HG03060 (cell line): ENCODE measurements at regions not wholly inside any gene's neighbourhood (a gene's known extent, or its start where the extent isn't known, plus 50 kb on each side); places are given as distances from the start of the nearest gene placed in this dataset.

Source experiments
- ATAC-seq: cut with Tn5 transposase; IDR thresholded peaks from one replicate; pipeline ENCODE4 v1.9.1; 2021; ENCODE audit warnings: low read depth, moderate number of reproducible peaks; ENCODE audit not compliant: unreplicated experiment

DNA sequence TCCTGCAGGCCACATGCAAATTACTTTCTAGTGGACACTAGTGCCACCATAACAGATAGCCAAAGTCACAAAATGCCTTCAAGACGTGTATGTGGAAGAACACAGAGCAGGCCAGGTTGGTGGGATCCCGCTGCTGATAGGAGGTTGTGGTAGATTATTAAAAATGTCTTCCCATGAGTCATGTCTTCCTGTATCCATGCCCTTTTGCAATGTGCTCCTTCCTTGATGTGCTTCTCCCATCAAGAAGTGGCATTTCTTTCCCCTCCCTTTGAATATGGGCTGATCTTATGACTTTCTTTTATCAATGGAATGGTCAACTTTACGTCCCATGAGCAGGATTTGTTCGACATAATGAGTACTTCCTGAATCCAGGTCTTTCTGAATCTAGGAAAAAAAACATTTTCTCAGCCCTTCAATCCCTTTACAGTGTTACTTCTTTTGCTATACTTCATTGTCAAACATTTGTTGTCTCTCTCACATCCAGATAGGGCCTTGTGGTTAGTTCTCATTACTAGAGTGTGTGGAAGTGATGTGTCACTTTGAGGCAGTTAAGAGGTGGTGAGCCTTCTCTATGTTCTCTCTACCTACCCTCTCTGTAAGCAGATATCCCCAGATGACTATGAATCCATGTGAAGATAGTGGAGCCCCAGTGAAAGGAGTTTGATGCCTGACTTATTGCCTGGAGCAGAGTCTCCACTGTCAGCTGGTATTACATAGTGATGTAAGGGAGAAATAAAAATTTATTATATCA lies 519.2 kb upstream of the DIPK2B start:
- no peak for ATAC-seq

DNA sequence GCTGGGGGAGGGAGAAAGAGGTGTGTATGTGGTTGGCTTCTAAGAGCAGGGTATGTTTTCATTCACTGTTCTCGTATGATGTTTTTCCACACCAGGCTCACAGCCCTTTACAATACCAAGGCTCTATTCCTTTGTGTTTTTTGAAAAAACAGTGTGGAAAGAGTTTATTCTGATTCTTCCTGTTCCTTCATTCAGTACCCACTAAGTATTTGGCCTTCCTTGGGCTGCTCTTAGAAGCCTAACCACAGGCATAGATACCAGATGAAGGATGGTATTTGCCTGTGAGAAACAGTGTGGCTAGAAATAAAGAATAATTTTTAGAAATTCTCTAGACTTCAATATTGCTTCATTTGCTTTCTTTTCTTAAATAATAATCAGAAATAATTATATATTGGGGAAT lies 518.0 kb upstream of the DIPK2B start:
- no peak for ATAC-seq

DNA sequence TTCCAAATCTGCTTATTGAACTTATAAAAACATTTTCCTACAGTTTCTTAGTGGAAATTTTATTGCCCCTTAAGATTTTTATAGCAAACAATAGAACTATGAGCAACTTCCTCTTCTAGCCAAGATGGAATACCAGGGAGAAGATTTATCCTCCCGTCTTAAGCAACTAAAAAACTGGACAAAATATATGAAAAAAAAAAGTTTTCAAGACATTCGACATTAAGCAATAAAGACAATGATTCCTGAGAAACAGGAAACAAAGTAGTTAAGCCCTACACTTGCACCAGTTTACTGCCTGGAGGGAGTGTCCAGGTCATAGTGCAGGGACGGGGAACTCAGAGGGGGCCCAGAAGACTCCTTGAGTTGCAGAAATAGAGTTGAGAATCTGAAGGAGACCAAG lies 516.1 kb upstream of the DIPK2B start:
- no peak for ATAC-seq

DNA sequence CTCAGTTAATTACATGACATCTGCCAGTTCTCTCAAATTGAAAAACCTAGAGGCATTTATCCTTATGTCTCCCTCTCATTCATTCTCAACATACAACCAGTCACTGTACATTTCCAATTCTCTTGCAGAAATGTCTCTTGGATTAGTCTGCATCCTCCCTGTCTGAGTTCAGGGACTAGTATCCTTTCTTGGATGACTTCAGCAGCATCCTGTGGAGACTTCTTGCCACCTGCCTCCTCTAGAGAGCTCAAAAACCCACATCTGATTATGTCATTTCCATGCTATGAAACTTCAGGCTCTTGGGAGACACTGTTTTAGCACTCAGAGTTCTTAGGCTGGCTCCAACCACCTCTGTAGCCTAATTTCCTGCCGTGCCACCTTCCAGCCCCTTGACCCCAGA lies 515.1 kb upstream of the DIPK2B start:
- ATAC-seq = no peak

DNA sequence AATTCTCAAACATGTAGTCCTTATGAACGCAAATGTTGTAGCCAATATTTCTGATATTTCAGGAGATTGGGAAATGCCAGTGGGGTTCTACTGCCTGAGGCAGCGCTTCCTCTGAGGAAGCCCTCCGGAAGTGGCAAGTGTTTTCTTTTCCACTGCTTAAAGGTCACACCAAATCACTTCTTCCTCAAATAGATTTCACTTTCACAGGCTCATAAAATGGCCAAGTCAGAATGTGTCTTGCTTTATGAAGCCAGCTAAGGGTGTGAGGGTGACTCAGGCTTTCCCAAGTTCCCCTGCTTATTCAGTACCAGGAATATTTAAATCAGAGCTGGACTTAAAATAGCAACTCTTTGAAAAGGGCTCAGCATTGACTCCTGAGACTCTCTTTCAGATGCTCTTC lies 514.2 kb upstream of the DIPK2B start:
- no peak for ATAC-seq

DNA sequence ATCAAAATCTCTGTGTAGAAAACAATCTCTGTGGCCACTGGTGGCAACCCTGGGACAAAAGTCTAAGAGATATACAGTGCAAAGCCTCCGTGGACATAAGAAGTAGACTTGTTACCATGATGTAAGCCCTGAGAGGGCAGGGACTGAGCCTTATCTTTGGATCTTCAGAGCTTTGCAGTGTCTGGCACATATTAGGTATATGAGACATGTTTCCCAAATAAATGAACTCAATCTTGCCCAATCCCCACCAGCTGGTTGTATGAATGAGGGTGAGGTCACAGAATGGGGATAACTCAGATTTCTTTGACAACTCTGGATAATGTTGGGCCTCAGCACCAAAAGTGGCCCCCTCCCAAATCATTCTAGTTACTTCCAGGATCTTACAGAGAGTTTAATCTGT lies 511.4 kb upstream of the DIPK2B start:
- no peak for ATAC-seq

DNA sequence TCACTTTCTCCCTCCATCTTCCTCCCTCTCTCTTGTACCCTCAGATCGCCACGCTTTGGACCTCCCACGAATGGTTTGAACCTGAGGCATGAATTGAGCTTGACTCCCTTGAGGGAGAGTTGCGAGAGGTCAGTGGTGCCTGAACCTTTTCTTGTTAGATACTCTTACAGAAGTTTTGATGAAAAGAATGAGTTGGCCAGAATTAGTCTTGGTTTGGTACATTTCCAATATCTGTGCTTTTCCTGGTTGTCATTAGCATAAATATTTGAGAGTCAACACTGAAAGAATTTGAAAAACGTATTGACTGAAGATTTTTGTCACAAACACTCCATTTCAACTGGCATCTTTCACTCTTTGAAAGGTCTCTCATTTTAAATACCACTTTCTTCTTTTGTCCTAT lies 510.6 kb upstream of the DIPK2B start:
- no peak for ATAC-seq

DNA sequence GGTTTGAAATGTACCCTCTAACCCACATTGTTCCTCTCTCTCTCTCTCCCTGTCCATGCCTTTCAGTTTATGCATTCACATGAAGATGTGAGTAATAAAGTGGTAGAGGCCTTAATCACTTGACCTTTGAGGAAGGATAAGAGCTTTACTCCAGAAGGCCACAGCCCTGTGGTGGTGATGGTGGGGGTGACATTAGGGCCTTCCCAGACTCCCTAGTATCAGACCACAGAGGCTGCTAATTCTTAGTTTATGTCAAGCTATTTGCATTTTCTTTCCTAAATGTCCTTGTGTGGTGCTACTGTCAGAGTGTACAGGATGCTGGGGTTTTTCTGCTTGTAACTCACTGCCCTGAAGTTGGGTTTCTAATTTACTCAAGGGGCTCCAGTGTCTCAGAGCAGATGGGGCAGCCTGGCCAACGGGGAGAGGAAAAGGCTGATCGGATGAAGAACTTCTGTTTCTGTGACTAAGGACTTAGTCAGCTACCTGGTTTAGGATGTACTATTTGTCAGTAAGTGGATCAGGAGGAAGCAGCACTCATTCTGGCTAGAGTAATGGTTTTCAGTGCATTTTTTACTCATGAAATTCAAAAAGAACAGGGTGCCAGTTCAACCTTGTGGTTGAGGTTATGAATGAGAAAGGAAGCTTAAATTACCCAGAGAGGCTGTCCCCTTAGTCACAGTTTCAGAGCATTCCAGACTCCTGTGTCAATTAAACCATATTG lies 509.6 kb upstream of the DIPK2B start:
- ATAC-seq = peak; percentile 74

DNA sequence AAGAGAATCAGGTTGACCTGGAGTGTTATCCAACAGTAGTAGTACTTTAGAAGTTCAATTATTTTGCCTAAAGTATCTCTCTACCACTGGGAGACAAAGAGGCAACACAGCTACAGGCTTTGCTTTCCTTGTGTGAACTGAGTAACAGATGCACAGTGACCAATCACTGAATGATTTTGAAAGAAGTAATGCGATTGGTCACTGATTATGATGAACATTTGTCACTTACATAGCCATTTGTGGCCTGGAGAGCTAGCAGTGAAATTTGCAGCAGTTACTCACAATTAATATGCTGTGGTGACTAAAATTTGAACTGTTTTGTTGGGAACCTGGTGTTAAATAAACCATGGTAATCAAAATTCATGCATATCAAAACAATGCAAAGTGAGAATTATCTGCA lies 508.7 kb upstream of the DIPK2B start:
- ATAC-seq = no peak

DNA sequence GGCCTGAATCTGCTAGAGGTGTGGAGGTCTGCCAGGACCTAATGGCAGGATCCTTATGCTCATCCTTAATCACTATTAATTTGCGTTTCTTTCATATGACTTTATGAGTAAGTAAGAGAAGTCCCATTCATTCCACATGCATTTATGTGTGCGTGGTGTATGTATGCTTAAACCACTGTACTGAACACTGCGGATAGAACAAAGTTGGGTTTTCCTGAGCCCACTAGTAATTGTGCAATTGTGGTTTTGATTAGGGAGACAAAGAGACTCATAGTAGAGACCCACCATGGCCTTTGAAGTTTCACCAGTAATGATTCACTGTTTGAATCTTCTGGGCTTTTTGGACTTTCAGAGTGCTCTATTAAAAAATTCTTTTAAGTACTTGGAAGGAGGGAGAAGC lies 498.5 kb upstream of the DIPK2B start:
- ATAC-seq = no peak

DNA sequence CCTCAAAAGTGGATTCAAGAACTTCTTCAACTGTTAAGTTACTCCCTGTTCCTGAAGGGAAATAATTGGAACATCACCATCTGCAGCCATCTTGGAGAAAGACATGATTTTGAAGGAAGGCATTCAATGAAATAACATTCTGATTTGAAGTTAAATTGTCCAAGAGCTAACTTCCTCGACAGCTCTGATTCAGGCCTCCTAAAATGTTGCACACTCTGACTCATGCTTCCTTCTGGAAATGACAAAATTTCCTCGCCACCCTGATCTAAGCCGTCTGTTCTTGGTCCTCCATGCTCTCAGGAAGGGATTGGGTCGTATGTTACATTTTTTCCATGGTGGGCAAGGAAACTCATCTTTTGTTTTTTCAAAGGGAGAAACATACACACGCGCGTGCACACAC lies 496.9 kb upstream of the DIPK2B start:
- no peak for ATAC-seq

DNA sequence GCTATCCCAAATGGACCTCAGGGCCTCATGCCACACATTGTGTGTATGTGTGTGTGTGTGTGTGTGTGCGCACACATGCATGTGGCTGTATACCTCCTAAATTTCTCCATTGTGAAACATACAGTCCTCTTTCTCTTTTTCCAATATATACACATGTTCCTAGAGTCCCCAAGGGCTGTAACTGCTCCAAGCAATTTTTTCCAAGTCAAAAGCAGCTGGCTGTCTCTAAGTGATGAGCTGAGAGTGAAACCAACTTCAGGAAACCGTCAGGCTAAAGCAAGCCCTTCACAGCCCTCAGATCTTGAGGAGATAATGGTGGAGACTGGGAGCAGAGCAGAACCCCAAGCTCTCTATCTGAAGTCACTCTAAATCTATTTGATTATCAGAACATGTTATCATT lies 496.1 kb upstream of the DIPK2B start:
- ATAC-seq = no peak

DNA sequence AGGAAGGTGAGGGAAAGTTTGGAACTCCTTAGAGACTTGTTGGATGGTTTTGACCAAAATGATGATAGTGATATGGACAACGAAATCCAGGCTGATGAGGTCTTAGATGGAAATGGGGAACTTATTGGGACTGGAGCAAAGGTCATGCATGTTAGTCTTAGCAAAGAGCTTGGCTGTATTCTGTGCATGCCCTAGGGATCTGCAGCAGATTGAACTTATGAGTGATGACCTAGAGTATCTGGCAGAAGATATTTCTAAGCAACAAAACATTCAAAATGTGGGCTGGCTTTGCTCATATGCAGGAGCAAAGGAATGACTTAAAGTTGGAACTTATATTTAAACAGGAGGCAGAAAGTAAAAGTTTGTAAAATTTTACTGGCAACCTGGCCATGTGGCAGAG lies 489.3 kb upstream of the DIPK2B start:
- ATAC-seq = no peak

DNA sequence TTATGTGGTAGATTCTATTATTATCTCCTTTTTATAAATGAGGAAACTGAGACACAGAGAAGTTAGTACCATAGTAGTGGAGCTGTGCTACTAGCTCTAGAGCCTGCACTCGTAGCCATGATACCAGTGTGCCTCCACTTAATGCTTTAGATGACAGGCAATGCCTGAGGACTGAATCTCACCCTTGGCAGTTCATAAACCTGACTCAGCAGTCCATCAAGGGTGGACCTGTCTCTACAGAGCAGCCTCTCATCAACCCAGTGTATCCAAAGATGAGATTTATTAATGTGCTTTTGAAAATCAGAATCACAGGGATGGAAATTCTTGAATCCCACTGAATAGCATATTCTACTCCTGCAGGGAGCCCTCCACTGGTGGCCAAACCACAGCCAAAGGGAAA lies 483.2 kb upstream of the DIPK2B start:
- no peak for ATAC-seq

DNA sequence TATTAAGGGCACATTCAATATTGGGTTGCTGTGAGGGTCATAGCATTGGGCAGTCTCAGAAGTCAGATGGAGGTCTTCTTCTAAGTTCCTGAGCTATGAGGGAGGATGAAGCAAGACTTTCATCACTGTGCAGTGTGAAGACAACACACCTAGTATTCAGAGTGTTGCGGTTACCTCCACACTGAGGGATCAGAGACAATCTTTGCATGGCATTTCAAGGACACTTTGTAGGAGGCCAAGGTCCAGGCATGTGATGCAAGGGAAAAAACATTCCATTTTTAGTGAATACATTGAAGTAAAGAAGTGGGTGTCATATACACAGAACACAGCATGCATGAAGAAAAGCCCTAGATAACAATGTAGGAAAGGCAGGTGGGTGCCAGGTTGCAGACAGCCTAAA lies 481.2 kb upstream of the DIPK2B start:
- ATAC-seq = no peak

DNA sequence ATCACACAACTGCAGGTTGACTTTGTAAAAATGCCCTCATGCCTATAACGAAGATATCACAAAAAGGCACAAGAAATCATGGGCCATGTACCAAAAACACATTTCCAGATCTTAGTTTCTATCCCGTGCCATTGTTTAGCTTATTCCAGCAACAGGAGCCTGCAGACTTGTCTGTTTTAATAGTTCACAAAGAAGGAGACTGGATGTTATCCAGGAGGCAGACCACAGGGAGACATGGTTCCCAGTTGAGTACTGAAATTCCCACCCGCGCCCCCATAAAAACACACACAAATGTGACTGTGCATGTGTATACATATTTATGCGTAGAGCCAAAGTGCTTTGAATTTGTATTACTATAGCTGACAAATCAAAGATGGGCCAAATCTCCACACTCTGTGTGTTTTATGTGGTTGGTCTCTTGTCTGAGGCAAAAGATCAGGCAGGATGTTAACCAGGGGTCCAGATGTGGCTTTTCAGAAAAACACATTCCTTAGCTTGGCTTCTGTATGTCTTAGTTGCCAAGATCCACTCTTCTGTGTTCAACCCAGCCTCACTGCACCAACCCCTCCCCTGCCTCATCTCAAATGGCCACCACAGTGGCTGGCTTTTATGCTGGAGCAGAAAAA lies 469.2 kb upstream of the DIPK2B start:
- ATAC-seq = no peak

DNA sequence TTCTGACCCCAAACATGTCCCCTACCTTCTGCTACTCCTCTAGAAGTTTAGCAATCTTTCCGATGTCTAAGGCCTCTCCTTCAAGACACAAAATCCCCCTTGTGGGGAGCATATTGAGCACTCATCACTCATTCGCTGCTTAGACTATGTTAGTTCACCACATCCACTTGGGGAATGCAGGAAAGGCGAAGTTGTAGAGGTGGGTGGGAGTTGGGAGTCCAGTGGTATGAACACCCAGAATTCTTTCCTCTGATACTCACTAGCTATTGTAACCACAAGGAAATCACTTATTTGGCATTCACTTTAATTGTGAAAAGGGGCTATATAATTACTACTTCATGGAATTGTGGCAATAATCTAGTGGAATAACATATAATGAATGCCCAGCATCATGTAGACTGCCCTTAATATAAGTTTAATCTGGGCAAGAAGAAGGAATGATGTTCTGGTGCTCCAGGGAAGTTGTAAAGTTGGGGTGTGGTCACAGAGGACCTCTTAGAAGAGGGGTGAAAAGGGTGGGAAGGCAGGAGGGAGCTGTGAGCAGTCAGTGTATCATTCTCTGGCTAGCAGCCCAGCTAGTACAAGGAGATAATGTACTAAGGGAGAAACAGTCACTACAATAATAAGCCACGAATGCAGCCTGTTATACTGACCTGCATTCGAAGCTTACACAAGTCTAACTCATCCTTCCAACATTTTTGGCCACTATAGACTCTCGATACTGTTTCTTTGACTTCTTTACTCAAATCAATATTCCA lies 468.2 kb upstream of the DIPK2B start:
- no peak for ATAC-seq

DNA sequence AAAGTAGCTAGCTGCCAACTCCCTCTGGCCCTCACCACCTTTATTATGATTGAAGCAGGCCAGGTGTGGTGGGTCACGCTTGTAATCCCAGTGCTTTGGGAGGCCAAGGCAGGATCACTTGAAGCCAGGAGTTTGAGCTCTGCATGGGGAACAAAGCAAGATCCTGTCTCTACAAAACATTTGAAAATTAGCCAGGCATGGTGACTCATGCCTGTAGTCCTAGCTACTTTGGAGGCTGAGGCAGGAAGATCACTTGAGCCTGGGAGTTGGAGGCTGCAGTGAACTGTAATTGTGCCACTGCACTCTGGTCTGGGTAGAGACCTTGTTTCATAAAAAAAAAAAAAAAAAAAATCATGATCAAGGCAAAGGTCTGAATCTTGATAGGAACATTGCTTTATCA lies 467.0 kb upstream of the DIPK2B start:
- ATAC-seq = no peak

DNA sequence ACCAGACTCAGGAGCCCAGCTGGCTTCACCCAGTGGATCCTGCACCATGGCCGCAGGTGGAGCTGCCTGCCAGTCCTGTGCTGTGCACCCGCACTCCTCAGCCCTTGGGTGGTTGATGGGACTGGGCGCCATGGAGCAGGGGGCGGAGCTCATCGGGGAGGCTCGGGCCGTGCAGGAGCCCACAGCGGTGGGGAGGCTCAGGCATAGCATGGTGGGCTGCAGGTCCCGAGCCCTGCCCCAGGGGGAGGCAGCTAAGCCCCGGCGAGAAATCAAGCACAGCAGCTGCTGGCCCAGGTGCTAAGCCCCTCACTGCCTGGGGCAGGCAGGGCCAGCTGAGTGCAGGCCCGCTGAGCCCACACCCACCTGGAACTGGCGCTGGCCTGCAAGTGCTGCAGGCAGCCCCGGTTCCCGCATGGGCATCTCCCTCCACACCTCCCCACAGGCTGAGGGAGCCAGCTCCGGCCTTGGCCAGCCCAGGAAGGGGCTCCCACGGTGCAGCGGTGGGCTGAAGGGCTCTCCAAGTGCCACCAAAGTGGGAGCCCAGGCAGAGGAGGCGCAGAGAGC lies 464.1 kb upstream of the DIPK2B start:
- ATAC-seq = no peak

DNA sequence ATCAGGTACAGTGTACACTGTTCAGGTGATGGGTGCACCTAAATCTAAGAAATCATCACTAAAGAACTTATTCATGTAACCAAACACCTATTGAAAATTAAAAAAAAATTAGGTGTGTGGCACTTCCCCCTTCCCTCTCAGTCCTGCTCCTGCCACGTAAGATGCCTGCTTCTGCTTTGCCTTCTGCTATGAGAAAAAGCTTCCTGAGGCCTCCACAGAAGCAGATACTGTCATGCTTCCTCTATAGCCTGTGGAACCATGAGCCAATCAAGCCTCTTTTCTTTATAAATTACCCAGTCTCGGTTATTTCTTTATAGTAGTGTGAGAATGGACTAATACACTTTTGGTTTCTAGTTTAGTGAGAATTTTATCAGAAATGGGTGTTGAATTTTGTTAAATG lies 459.8 kb upstream of the DIPK2B start:
- ATAC-seq = no peak

DNA sequence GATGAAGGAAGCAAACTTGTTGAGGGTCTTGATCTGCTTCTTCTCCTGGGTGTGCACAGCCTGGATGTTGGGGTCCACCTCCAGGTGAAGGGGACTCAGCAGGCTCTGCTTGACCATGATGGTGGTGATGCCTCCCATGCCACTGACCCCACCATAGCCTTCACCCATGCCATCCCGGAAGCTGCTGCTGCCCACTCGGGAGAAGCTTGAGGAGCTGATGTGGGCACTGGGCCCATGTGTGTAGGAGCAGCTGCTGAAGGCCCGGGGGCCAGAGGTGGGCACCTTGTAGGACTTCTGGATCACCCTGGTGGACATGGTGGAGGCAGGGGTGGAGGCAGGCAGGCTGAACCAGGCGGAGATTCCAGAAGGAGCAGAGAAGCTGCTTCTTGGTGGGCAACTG lies 432.7 kb upstream of the DIPK2B start:
- ATAC-seq = no peak
